22Rv1 (cell line): ENCODE measurements at regions not wholly inside any gene's neighbourhood (a gene's known extent, or its start where the extent isn't known, plus 50 kb on each side); places are given as distances from the start of the nearest gene placed in this dataset.

ENCODE experiments used
- H3K27ac ChIP-seq: fragments of 450-650 bp; 2 replicates; pipeline ENCODE4 v1.5.1; 2017
- ZFX ChIP-seq: fragments of 450-650 bp; IDR thresholded peaks from 2 replicates; pipeline ENCODE4 v1.6.1; 2017; ENCODE audit warnings: antibody characterized with exemption, borderline replicate concordance
- TF ChIP-seq, protein P1 (sequence below): fragments of 450-650 bp; IDR thresholded peaks from 2 replicates; pipeline ENCODE4 v1.5.1; 2017; ENCODE audit warnings: mild to moderate bottlenecking

DNA sequence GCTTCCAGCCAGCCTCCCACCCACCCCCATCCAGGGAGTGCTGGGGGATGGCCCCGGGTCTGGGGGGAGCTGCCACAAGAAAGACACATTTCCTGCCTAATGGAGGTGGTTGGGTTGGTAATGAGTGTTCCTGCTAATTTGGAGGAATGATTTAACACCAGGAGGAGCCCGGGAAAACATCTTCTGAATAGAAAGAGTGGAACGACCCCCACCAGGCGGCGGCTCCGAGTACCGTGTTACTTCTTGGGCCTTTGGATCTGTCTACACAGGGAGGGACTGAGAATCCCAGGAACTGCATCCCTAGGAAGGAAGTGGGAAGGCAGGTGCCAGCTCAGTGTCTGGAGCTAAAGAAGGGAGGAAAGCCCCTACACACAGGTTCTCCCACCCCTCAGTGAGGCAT is 64.6 kb downstream of the TSPAN17 start:
- no peak overlapping the region for H3K27ac ChIP-seq
- no peak for TF ChIP-seq ZFX
- TF ChIP-seq, protein P1, sequence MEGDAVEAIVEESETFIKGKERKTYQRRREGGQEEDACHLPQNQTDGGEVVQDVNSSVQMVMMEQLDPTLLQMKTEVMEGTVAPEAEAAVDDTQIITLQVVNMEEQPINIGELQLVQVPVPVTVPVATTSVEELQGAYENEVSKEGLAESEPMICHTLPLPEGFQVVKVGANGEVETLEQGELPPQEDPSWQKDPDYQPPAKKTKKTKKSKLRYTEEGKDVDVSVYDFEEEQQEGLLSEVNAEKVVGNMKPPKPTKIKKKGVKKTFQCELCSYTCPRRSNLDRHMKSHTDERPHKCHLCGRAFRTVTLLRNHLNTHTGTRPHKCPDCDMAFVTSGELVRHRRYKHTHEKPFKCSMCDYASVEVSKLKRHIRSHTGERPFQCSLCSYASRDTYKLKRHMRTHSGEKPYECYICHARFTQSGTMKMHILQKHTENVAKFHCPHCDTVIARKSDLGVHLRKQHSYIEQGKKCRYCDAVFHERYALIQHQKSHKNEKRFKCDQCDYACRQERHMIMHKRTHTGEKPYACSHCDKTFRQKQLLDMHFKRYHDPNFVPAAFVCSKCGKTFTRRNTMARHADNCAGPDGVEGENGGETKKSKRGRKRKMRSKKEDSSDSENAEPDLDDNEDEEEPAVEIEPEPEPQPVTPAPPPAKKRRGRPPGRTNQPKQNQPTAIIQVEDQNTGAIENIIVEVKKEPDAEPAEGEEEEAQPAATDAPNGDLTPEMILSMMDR: no peak

DNA sequence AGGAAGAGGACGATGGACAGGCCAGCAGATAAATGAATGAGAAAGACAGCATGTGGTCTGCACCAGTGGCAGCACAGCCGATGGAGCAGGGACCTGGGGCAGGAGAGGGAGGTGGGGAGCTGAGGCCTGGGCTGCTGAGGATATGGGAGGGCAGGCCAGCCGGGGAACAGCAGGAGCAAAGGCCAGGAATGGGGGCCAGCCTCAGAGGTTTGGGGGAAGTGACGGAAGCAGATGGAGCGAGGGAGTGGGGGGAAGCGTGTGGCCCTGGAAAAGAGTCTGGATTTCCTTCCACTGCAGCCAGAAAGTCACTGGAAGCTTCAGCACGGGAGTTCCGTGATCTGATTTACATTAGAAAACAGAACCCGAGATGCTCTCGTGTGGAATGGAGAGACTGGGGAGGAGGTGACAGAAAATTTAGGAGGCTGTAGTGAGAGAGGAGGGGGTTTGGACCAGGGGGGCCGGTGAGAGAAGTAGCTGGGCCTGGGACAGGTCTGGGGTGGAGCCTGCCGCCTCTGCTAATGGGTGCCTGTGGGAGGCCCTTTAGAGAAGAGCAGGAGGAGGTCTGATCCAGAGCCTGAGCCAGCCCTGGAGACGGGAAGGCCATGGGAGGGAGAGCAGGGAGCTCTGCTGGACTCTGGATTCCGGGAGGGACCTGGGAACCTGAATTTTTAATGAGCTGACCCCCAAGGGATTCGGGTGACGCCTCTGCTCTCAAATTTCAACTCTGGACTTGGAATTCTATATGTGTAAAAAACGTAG is 65.4 kb downstream of the TSPAN17 start:
- TF ChIP-seq, protein P1: no peak
- TF ChIP-seq ZFX: no peak
- no peak overlapping the region for H3K27ac ChIP-seq

DNA sequence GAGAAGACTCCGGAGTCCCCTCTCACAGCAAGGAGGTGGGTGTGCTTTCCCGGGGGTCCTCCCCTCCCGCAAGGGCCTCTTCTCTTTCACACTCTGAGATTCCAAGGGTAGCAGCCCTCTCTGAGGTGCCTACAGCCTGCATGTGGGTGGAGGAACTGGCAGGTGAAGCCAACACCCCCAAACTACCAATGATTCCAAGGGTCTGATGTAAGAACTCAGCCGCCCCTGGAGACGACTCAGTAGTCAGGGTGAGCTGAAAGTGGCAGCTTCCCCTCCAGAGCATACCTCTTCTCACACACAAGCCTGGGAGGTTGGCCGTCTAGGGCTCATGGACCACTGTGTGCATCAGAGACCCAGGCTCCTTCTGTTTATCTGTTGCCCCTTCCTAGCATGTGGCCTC is 66.1 kb downstream of the TSPAN17 start:
- H3K27ac ChIP-seq: no peak overlapping the region
- TF ChIP-seq ZFX: no peak
- TF ChIP-seq, protein P1: no peak

DNA sequence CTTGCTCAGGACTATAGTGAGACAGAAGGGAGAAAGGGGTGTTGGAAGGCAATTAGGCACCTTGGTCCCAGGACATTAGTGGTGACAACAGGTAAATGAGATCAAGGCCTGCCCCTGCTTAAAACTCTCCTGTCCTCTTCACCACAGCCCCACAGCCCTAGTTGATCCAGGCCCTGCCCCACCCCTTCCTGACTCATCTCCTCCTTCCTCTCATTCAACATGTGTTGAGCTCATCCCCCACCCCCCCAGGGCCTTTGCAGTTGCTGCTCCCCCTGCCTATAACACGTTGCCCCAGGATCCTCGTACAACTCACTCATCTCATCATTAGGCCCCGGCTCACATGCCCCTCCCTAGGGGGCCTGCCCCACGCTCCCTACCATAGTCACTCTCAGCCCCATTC is 66.8 kb downstream of the TSPAN17 start:
- TF ChIP-seq, protein P1: no peak
- TF ChIP-seq ZFX: no peak

DNA sequence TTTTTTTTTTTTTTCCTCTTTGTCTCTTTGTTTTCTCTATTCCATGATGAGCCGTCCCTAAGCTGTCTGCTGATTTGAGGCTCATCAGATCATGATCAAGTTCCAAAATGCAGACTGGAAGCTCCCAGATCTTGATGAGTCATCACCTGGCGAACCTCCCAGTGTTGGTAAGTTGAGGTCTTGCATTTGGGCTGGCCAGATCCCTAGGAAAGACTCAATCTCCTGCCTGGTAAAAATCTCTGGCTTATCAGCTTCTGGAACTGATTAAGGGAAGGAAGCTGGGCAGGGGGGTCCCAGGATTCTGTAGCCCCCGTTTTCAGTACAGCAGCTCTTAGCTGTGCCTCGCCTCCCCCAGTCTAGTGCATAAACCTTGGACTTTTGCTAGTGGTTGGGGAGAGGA is 69.0 kb downstream of the TSPAN17 start:
- no peak overlapping the region for H3K27ac ChIP-seq
- no peak for TF ChIP-seq ZFX
- TF ChIP-seq, protein P1: no peak

More for the DNA sequence above, 66.8 kb downstream of the TSPAN17 start:
- H3K27ac ChIP-seq: no peak overlapping the region

DNA sequence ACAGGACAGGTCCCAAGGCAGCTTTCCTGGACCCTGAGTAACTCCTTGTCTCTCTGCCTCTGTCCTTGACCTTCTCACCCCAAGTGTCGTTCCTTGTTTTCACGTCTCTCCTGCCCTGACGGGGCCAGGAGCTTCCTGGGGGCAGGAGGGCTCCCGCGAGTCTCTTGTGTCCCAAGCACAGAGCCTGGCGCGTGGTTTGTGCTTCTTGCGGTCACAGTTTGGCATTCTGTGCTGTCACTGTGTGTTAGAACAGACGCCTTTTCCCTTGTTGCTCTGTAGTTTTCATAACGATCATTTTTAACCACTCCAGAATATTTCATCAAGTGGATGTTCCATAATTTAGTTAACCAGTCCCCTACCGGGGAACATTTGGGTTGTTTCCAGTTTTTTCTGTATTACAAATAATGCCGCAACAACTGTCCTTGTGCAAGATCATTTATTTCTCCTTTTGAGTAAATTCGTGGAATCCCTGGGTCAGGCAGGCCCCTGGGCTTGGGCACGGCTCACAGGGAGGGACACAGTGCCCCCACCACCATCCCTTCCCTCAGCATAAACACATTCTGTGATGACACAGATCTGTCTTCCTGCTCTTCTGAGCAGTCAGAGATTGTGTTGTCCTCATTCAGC is 71.9 kb downstream of the TSPAN17 start:
- no peak overlapping the region for H3K27ac ChIP-seq
- TF ChIP-seq, protein P1: no peak
- no peak for TF ChIP-seq ZFX

DNA sequence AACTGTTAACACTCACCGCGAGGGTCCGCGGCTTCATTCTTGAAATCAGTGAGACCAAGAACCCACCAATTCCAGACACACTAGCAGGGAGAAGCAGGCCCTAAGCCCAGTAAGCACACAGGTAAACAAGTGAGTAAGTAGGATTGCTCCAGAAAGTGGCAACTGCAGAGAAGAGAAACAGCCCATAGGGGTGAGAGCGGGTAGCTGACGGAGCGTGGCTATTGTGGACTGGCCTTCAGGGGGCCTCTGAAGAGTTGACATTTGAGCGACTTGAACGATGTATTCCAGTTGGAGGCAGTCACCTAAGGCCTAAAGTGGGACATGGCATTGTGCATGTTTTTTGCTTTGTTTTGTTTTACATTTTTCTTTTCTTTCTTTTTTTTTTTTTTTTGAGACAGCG is 74.2 kb downstream of the TSPAN17 start:
- no peak overlapping the region for H3K27ac ChIP-seq
- TF ChIP-seq, protein P1: no peak
- TF ChIP-seq ZFX: no peak
